HEK293 (cell line): ENCODE measurements at regions not wholly inside any gene's neighbourhood (a gene's known extent, or its start where the extent isn't known, plus 50 kb on each side); places are given as distances from the start of the nearest gene placed in this dataset.

Experiments used
- CTCF ChIA-PET: fragments of 350-600 bp; formaldehyde crosslinking; extraction: SDS; loops from one replicate; lab custom pipeline; 2021; ENCODE audit warnings: antibody characterized with exemption; lab: Yijun Ruan, JAX
- POLR2A ChIA-PET: fragments of 300-600 bp; formaldehyde crosslinking; extraction: SDS; loops from one replicate; lab custom pipeline; 2020; ENCODE audit warnings: antibody characterized with exemption, inconsistent platforms; lab: Yijun Ruan, JAX
- H3K27ac ChIP-seq: fragments of 200-500 bp; sonication (Bioruptor generic); 2 replicates; pipeline ENCODE4 v1.5.1; 2014; ENCODE audit warnings: low read depth, low read length, control low read depth, inconsistent platforms; ENCODE audit errors: extremely low read depth
- H3K36me3 ChIP-seq, 2 experiments: fragments of 200-500 bp in 1 of 2; sonication (Bioruptor generic) in 1 of 2; 1 replicate in 1 of 2; 2 replicates in 1 of 2; pipeline ENCODE4 v1.5.1; 2014 to 2017; ENCODE audit warnings: inconsistent platforms in 2 of 2, low read length in 2 of 2; ENCODE audit not compliant: control insufficient read depth in 2 of 2, insufficient read depth in 1 of 2
- H3K4me1 ChIP-seq: fragments of 200-500 bp; sonication (Bioruptor generic); 2 replicates; pipeline ENCODE4 v1.5.1; 2014; ENCODE audit warnings: mild to moderate bottlenecking, low read length, inconsistent platforms; ENCODE audit not compliant: control insufficient read depth, insufficient read depth
- H3K4me3 ChIP-seq: 2 replicates; pipeline ENCODE4 v1.5.1; 2011; ENCODE audit warnings: low read depth, mild to moderate bottlenecking, control low read depth, low read length, moderate library complexity
- H3K9me3 ChIP-seq: fragments of 200-500 bp; sonication (Bioruptor generic); 2 replicates; pipeline ENCODE4 v1.5.1; 2014; ENCODE audit warnings: low read depth, low read length, inconsistent platforms; ENCODE audit not compliant: control insufficient read depth, insufficient read depth
- GLI4 ChIP-seq: fragments of 450-650 bp; formaldehyde crosslinking; IDR thresholded peaks from 2 replicates; pipeline ENCODE4 v1.5.1; 2016; ENCODE audit warnings: missing biosample characterization, missing genetic modification characterization
- RBAK ChIP-seq: fragments of 450-650 bp; formaldehyde crosslinking; IDR thresholded peaks from 2 replicates; pipeline ENCODE4 v1.5.1; 2016; ENCODE audit warnings: missing biosample characterization, missing genetic modification characterization
- ZNF121 ChIP-seq: fragments of 450-650 bp; formaldehyde crosslinking; IDR thresholded peaks from 2 replicates; pipeline ENCODE4 v1.5.1; 2016; ENCODE audit warnings: missing biosample characterization, missing genetic modification characterization
- ZNF140 ChIP-seq: fragments of 450-650 bp; formaldehyde crosslinking; IDR thresholded peaks from 2 replicates; pipeline ENCODE4 v1.5.1; 2016; ENCODE audit warnings: missing biosample characterization, missing genetic modification characterization
- ZNF175 ChIP-seq: fragments of 450-650 bp; formaldehyde crosslinking; IDR thresholded peaks from 2 replicates; pipeline ENCODE4 v1.5.1; 2016; ENCODE audit warnings: missing biosample characterization, missing genetic modification characterization
- ZNF18 ChIP-seq: fragments of 450-650 bp; formaldehyde crosslinking; IDR thresholded peaks from 2 replicates; pipeline ENCODE4 v1.5.1; 2016; ENCODE audit warnings: missing biosample characterization, missing genetic modification characterization
- ZNF214 ChIP-seq: fragments of 450-650 bp; formaldehyde crosslinking; IDR thresholded peaks from 2 replicates; pipeline ENCODE4 v1.5.1; 2017; ENCODE audit warnings: missing biosample characterization, mild to moderate bottlenecking, missing genetic modification characterization, borderline replicate concordance
- ZNF221 ChIP-seq: fragments of 450-650 bp; formaldehyde crosslinking; IDR thresholded peaks from 2 replicates; pipeline ENCODE4 v1.5.1; 2017; ENCODE audit warnings: missing biosample characterization, missing genetic modification characterization, borderline replicate concordance
- ZNF23 ChIP-seq: fragments of 450-650 bp; formaldehyde crosslinking; IDR thresholded peaks from 2 replicates; pipeline ENCODE4 v1.5.1; 2016; ENCODE audit warnings: missing biosample characterization, missing genetic modification characterization, borderline replicate concordance
- ZNF302 ChIP-seq: fragments of 450-650 bp; formaldehyde crosslinking; IDR thresholded peaks from 2 replicates; pipeline ENCODE4 v1.5.1; 2016; ENCODE audit warnings: missing biosample characterization, missing genetic modification characterization, low read depth
- ZNF37A ChIP-seq: fragments of 450-650 bp; IDR thresholded peaks from 2 replicates; pipeline ENCODE4 v1.5.1; 2018; ENCODE audit warnings: missing biosample characterization, missing genetic modification characterization
- ZNF48 ChIP-seq: fragments of 450-650 bp; formaldehyde crosslinking; IDR thresholded peaks from 2 replicates; pipeline ENCODE4 v1.5.1; 2016; ENCODE audit warnings: missing biosample characterization, missing genetic modification characterization
- ZNF521 ChIP-seq: fragments of 450-650 bp; formaldehyde crosslinking; IDR thresholded peaks from 2 replicates; pipeline ENCODE4 v1.5.1; 2017; ENCODE audit warnings: missing biosample characterization, mild to moderate bottlenecking, missing genetic modification characterization
- ZNF530 ChIP-seq: fragments of 450-650 bp; formaldehyde crosslinking; IDR thresholded peaks from 2 replicates; pipeline ENCODE4 v1.5.1; 2016; ENCODE audit warnings: low read depth, missing biosample characterization, missing genetic modification characterization
- ZNF544 ChIP-seq: fragments of 450-650 bp; formaldehyde crosslinking; IDR thresholded peaks from 2 replicates; pipeline ENCODE4 v1.5.0; 2017; ENCODE audit warnings: missing biosample characterization, missing genetic modification characterization
- ZNF558 ChIP-seq: fragments of 450-650 bp; formaldehyde crosslinking; IDR thresholded peaks from 2 replicates; pipeline ENCODE4 v1.5.1; 2016; ENCODE audit warnings: missing biosample characterization, missing genetic modification characterization
- ZNF560 ChIP-seq: fragments of 450-650 bp; formaldehyde crosslinking; IDR thresholded peaks from 2 replicates; pipeline ENCODE4 v1.5.1; 2017; ENCODE audit warnings: missing biosample characterization, missing genetic modification characterization, borderline replicate concordance
- ZNF692 ChIP-seq: fragments of 450-650 bp; formaldehyde crosslinking; IDR thresholded peaks from 2 replicates; pipeline ENCODE4 v1.5.1; 2016; ENCODE audit warnings: missing biosample characterization, missing genetic modification characterization
- ZNF747 ChIP-seq: fragments of 450-650 bp; formaldehyde crosslinking; IDR thresholded peaks from 2 replicates; pipeline ENCODE4 v1.5.1; 2016; ENCODE audit warnings: missing biosample characterization, missing genetic modification characterization
- TF ChIP-seq, protein P1 (sequence below): fragments of 450-650 bp; formaldehyde crosslinking; IDR thresholded peaks from 2 replicates; pipeline ENCODE4 v1.5.1; 2016; ENCODE audit warnings: missing biosample characterization, missing genetic modification characterization
- TF ChIP-seq, protein P2 (sequence below): fragments of 450-650 bp; formaldehyde crosslinking; IDR thresholded peaks from 2 replicates; pipeline ENCODE4 v1.5.1; 2017; ENCODE audit warnings: missing biosample characterization, mild to moderate bottlenecking, missing genetic modification characterization, moderate library complexity
- TF ChIP-seq, protein P3 (sequence below): fragments of 450-650 bp; formaldehyde crosslinking; IDR thresholded peaks from 2 replicates; pipeline ENCODE4 v1.5.1; 2016; ENCODE audit warnings: missing biosample characterization, missing genetic modification characterization
- TF ChIP-seq, protein P4 (sequence below): fragments of 450-650 bp; formaldehyde crosslinking; IDR thresholded peaks from 2 replicates; pipeline ENCODE4 v1.5.1; 2016; ENCODE audit warnings: missing biosample characterization, missing genetic modification characterization

- no peak for TF ChIP-seq RBAK
- no peak for TF ChIP-seq ZNF175
- no peak for TF ChIP-seq ZNF560
- TF ChIP-seq, protein P1, sequence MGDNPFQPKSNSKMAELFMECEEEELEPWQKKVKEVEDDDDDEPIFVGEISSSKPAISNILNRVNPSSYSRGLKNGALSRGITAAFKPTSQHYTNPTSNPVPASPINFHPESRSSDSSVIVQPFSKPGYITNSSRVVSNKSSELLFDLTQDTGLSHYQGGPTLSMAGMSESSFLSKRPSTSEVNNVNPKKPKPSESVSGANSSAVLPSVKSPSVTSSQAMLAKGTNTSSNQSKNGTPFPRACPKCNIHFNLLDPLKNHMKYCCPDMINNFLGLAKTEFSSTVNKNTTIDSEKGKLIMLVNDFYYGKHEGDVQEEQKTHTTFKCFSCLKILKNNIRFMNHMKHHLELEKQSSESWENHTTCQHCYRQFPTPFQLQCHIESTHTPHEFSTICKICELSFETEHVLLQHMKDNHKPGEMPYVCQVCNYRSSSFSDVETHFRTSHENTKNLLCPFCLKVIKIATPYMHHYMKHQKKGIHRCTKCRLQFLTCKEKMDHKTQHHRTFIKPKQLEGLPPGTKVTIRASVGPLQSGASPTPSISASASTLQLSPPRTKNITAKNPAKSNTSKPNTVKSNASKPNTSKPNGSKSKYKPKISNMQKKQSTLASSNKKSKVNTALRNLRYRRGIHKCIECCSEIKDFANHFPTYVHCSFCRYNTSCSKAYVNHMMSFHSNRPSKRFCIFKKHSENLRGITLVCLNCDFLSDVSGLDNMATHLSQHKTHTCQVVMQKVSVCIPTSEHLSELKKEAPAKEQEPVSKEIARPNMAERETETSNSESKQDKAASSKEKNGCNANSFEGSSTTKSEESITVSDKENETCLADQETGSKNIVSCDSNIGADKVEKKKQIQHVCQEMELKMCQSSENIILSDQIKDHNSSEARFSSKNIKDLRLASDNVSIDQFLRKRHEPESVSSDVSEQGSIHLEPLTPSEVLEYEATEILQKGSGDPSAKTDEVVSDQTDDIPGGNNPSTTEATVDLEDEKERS (tag by site-specific recombination): no peak
- TF ChIP-seq, protein P2, sequence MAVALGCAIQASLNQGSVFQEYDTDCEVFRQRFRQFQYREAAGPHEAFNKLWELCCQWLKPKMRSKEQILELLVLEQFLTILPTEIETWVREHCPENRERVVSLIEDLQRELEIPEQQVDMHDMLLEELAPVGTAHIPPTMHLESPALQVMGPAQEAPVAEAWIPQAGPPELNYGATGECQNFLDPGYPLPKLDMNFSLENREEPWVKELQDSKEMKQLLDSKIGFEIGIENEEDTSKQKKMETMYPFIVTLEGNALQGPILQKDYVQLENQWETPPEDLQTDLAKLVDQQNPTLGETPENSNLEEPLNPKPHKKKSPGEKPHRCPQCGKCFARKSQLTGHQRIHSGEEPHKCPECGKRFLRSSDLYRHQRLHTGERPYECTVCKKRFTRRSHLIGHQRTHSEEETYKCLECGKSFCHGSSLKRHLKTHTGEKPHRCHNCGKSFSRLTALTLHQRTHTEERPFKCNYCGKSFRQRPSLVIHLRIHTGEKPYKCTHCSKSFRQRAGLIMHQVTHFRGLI (tag by site-specific recombination): no peak
- TF ChIP-seq, protein P3, sequence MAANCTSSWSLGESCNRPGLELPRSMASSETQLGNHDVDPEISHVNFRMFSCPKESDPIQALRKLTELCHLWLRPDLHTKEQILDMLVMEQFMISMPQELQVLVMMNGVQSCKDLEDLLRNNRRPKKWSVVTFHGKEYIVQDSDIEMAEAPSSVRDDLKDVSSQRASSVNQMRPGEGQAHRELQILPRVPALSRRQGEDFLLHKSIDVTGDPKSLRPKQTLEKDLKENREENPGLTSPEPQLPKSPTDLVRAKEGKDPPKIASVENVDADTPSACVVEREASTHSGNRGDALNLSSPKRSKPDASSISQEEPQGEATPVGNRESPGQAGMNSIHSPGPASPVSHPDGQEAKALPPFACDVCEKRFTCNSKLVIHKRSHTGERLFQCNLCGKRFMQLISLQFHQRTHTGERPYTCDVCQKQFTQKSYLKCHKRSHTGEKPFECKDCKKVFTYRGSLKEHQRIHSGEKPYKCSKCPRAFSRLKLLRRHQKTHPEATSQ (tag by site-specific recombination): no peak
- no peak for TF ChIP-seq ZNF37A (tag by site-specific recombination)
- TF ChIP-seq ZNF140 (tag by site-specific recombination): no peak
- no peak for TF ChIP-seq ZNF121
- TF ChIP-seq ZNF544 (tag by site-specific recombination): no peak
- no peak for TF ChIP-seq ZNF530 (tag by site-specific recombination)
- no peak for TF ChIP-seq ZNF302 (tag by site-specific recombination)
- no peak for TF ChIP-seq ZNF558 (tag by site-specific recombination)
- no peak for TF ChIP-seq ZNF692 (tag by site-specific recombination)
- TF ChIP-seq ZNF747: no peak
- Histone ChIP-seq H3K9me3 (no peaks in the 10 kb centered on the region), H3K27ac (no peak overlapping the region), H3K4me3 (no peak overlapping the region), H3K36me3 (no peaks in the 10 kb centered on the region), H3K4me1 (no peaks in the 10 kb centered on the region)
- POLR2A ChIA-PET: no interaction called here
- CTCF ChIA-PET: no interaction called here
Observed at GRCh38 chr15:53312707-53313106, 446.8 kb downstream of the WDR72 start.

GRCh38 chr15:53310709-53311108, 448.8 kb downstream of the WDR72 start:
- no peak overlapping the region for H3K4me3 ChIP-seq
- no peaks in the 10 kb centered on the region for H3K9me3 ChIP-seq
- ChIA-PET CTCF (no interaction called here), POLR2A (no interaction called here)
- no peak overlapping the region for H3K27ac ChIP-seq
- H3K4me1 ChIP-seq: no peaks in the 10 kb centered on the region
- H3K36me3 ChIP-seq: no peaks in the 10 kb centered on the region
- TF ChIP-seq ZNF521: no peak
- TF ChIP-seq ZNF221 (tag by site-specific recombination): no peak
- no peak for TF ChIP-seq GLI4 (tag by site-specific recombination)
- TF ChIP-seq ZNF48 (tag by site-specific recombination): no peak
- TF ChIP-seq ZNF23 (tag by site-specific recombination): no peak
- TF ChIP-seq ZNF18 (tag by site-specific recombination): no peak
- TF ChIP-seq ZNF302 (tag by site-specific recombination): no peak
- TF ChIP-seq, protein P1 (tag by site-specific recombination): no peak
- TF ChIP-seq, protein P4, sequence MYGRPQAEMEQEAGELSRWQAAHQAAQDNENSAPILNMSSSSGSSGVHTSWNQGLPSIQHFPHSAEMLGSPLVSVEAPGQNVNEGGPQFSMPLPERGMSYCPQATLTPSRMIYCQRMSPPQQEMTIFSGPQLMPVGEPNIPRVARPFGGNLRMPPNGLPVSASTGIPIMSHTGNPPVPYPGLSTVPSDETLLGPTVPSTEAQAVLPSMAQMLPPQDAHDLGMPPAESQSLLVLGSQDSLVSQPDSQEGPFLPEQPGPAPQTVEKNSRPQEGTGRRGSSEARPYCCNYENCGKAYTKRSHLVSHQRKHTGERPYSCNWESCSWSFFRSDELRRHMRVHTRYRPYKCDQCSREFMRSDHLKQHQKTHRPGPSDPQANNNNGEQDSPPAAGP: no peak
- TF ChIP-seq ZNF214 (tag by site-specific recombination): no peak
